ENCODE measurements at regions not wholly inside any gene's neighbourhood (a gene's known extent, or its start where the extent isn't known, plus 50 kb on each side); places are given as distances from the start of the nearest gene placed in this dataset.

DNA sequence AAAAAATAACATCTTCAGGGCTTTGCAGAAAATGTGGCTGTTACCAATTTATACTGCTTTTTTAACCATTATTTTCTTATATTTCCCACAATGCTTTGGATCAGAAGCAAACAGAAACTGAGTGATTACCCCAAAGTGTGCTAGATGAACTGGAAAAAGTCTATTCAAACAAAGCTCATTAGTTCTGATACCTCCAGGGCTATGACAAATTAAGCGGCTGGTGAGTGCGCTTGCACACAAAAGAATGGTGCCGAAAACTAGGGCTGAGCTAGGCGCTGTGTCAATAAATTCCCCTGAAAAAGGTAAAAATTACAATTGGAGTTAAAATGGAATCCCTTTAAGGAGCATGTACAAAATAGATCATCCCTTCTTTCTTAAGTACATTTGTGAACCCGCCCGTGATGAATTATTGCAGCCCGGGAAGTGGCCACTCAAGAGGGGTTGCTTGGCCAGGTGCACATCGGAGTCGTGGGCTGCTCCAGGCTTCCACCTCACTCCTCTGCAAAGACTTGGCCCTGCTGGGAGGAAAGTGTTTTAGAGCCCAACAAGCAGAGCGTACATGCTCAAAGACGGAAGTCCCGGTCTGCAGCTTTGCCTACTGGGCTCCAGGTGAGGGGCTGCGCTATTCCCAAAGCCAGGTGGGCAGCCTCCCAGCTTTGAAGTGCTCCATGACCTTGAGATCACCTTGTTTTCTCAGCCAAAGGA is 164.0 kb upstream of the ZNF507 start:
- Histone ChIP-seq H3K4me1 (ENCODE audit: control insufficient read depth, extremely low read depth, insufficient read depth, low read length) (no peaks in the 10 kb centered on the region), H3K36me3 (ENCODE audit: control insufficient read depth in 2 of 2, extremely low read depth in 1 of 2, insufficient read depth in 2 of 2, low read length in 2 of 2) (no peaks in the 10 kb centered on the region), H3K27me3 (ENCODE audit: control insufficient read depth, extremely low read depth, insufficient read depth, low read length) (no peaks in the 10 kb centered on the region), H2AFZ (ENCODE audit: control insufficient read depth, low read length) (no peak overlapping the region), H4K20me1 (ENCODE audit: control insufficient read depth, extremely low read depth, insufficient read depth, low read length) (no peaks in the 10 kb centered on the region), H3K4me2 (ENCODE audit: control insufficient read depth, extremely low read depth, insufficient read depth, low read depth, low read length) (no peak overlapping the region), H3K9me3 (ENCODE audit: control insufficient read depth, low read depth, low read length) (peaks cover 5% of the 10 kb centered on the region), H3K9me1 (ENCODE audit: control insufficient read depth, extremely low read depth, insufficient read depth, low read length) (no peaks in the 10 kb centered on the region), H3K79me2 (ENCODE audit: control insufficient read depth, insufficient read depth, low read length) (no peaks in the 10 kb centered on the region), H3K27ac (ENCODE audit: control insufficient read depth, insufficient read depth, low read length) (no peak overlapping the region), H3K4me3 (ENCODE audit: control insufficient read depth in 2 of 3, extremely low read depth in 1 of 3, insufficient read depth in 2 of 3, low read depth in 1 of 3, low read length in 3 of 3) (no peak overlapping the region), H3K9ac (ENCODE audit: control insufficient read depth, extremely low read depth, insufficient read depth, low read length) (no peak overlapping the region)
- no peak for FAIRE-seq
- no peak for TF ChIP-seq EZH2 (IDR thresholded peaks at IDR 0.05; ENCODE audit: low read length)
- TF ChIP-seq, protein P1, sequence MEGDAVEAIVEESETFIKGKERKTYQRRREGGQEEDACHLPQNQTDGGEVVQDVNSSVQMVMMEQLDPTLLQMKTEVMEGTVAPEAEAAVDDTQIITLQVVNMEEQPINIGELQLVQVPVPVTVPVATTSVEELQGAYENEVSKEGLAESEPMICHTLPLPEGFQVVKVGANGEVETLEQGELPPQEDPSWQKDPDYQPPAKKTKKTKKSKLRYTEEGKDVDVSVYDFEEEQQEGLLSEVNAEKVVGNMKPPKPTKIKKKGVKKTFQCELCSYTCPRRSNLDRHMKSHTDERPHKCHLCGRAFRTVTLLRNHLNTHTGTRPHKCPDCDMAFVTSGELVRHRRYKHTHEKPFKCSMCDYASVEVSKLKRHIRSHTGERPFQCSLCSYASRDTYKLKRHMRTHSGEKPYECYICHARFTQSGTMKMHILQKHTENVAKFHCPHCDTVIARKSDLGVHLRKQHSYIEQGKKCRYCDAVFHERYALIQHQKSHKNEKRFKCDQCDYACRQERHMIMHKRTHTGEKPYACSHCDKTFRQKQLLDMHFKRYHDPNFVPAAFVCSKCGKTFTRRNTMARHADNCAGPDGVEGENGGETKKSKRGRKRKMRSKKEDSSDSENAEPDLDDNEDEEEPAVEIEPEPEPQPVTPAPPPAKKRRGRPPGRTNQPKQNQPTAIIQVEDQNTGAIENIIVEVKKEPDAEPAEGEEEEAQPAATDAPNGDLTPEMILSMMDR (optimal IDR thresholded peaks at IDR 0.05 in 1 of 3, IDR thresholded peaks at IDR 0.05 in 1 of 3, conservative IDR thresholded peaks at IDR 0.05 in 1 of 3; ENCODE audit: extremely low read depth in 1 of 3, insufficient read depth in 2 of 3, low read length in 3 of 3), result no peak
- DNase-seq (ENCODE audit: low read depth, low spot score), result no peak
- dilution Hi-C loops (cut with MboI; ENCODE audit: extremely low pct_ligation_motif_present, low sequenced_read_pairs), result no loop called here

DNA sequence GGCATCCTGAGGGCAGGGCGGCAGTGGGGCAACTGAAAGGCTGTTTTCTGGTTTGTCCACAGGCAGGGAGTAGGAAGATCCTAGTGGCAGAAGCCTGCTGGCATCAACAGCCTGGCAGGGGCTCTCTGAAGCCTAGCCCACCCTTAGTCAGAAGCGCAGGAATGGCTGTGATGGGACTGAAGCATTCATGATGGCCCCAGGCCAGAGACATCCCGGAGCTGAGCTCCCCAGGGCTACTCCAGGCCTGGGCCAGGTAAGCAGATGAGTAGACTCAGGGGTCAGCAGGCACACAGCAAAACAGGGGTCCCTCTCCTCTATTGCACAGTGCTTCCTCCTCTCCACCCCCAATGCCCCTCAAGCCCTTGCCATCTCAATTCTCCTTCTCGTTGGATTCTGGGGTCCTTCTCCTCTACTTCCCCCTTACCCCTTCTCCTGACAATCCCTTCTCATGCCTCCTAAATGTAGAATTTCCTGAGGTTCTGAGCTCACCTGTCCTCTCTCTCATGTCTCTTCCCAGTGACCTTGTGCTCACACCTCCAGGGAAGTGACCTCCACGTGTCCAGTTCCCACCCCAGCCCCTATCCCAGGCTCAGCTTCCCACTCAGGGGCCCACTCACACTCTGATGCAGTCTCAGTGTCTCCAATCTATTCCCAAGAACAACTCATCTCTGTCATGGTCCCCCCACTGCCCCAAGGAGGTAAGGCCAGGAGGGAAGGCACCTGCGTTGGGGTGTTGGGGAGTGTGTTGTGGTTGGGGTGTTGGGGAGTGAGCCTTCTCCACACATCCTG is 158.7 kb upstream of the ZNF507 start:
- FAIRE-seq (no peak), DNase-seq (ENCODE audit: low read depth, low spot score) (no peak)
- no peak overlapping the region for H3K4me3 ChIP-seq (ENCODE audit: control insufficient read depth in 2 of 3, extremely low read depth in 1 of 3, insufficient read depth in 2 of 3, low read depth in 1 of 3, low read length in 3 of 3)
- no peaks in the 10 kb centered on the region for H3K36me3 ChIP-seq (ENCODE audit: control insufficient read depth in 2 of 2, extremely low read depth in 1 of 2, insufficient read depth in 2 of 2, low read length in 2 of 2)
- no peak for TF ChIP-seq EZH2 (IDR thresholded peaks at IDR 0.05; ENCODE audit: low read length)
- TF ChIP-seq, protein P1 (optimal IDR thresholded peaks at IDR 0.05 in 1 of 3, IDR thresholded peaks at IDR 0.05 in 1 of 3, conservative IDR thresholded peaks at IDR 0.05 in 1 of 3; ENCODE audit: extremely low read depth in 1 of 3, insufficient read depth in 2 of 3, low read length in 3 of 3), result no peak
- H4K20me1 ChIP-seq (ENCODE audit: control insufficient read depth, extremely low read depth, insufficient read depth, low read length), result no peaks in the 10 kb centered on the region
- no peak overlapping the region for H3K27ac ChIP-seq (ENCODE audit: control insufficient read depth, insufficient read depth, low read length)
- no peaks in the 10 kb centered on the region for H3K4me1 ChIP-seq (ENCODE audit: control insufficient read depth, extremely low read depth, insufficient read depth, low read length)
- peaks cover 2% of the 10 kb centered on the region for H3K9me3 ChIP-seq (ENCODE audit: control insufficient read depth, low read depth, low read length)
- H3K9me1 ChIP-seq (ENCODE audit: control insufficient read depth, extremely low read depth, insufficient read depth, low read length), result no peaks in the 10 kb centered on the region
- H3K4me2 ChIP-seq (ENCODE audit: control insufficient read depth, extremely low read depth, insufficient read depth, low read depth, low read length), result no peak overlapping the region
- H2AFZ ChIP-seq (ENCODE audit: control insufficient read depth, low read length), result no peak overlapping the region
- H3K9ac ChIP-seq (ENCODE audit: control insufficient read depth, extremely low read depth, insufficient read depth, low read length), result no peak overlapping the region
- H3K27me3 ChIP-seq (ENCODE audit: control insufficient read depth, extremely low read depth, insufficient read depth, low read length), result no peaks in the 10 kb centered on the region
- H3K79me2 ChIP-seq (ENCODE audit: control insufficient read depth, insufficient read depth, low read length), result no peaks in the 10 kb centered on the region
- dilution Hi-C loops (cut with MboI; ENCODE audit: extremely low pct_ligation_motif_present, low sequenced_read_pairs), result no loop called here

Measured in keratinocyte (primary cell).